Spleen (tissue), 7 donors: ENCODE measurements at regions not wholly inside any gene's neighbourhood (a gene's known extent, or its start where the extent isn't known, plus 50 kb on each side); places are given as distances from the start of the nearest gene placed in this dataset.

Experiments
- POLR2AphosphoS5 ChIP-seq, 3 donors: sonication (generic); formaldehyde crosslinking; IDR thresholded peaks; one replicate each; pipeline ENCODE4 v1.5.1; 2017; ENCODE audit warnings: antibody characterized with exemption in 3 of 3
- TF ChIP-seq, protein P1 (sequence below), 11 experiments: fragments of 200-600 bp in 7 of 11; fragments of 450-650 bp in 4 of 11; sonication (generic) in 4 of 11; IDR thresholded peaks in 8 of 11; conservative IDR thresholded peaks in 3 of 11; 1 replicate in 7 of 11; 2 replicates in 4 of 11; pipeline versions ENCODE4 v1.4.0 to v1.8.0; 2016 to 2021; ENCODE audit warnings: antibody characterized with exemption in 11 of 11, inconsistent platforms in 4 of 11, mild to moderate bottlenecking in 1 of 11
- donor health status: DM: no; HTN: no; CAD: no; lungs with moderate emphysema.
- donor health status: DM: no; HTN: no; CAD: no.
- donor health status: DM: no; HTN: no; CAD: no.

DNA sequence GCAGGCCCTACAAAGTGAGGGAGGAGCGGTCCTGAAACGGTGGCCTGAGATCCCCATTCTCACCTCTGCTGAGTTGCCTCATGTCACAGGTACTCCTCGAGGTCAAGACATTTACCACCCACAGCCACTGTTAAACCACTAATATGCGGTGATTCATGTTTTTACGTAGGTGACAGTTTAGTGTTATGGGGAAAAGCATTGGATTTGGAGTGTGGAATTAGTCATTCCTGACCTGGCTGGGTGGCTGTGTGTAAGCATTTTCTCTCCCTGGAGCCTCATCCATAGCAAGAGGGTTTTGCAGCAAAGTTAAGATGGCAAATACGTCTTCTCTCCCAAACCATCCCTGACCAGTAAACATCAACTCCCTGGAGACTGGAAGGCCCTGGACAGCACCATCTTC, 57.8 kb upstream of the KCNJ6 start:
- TF ChIP-seq, protein P1, sequence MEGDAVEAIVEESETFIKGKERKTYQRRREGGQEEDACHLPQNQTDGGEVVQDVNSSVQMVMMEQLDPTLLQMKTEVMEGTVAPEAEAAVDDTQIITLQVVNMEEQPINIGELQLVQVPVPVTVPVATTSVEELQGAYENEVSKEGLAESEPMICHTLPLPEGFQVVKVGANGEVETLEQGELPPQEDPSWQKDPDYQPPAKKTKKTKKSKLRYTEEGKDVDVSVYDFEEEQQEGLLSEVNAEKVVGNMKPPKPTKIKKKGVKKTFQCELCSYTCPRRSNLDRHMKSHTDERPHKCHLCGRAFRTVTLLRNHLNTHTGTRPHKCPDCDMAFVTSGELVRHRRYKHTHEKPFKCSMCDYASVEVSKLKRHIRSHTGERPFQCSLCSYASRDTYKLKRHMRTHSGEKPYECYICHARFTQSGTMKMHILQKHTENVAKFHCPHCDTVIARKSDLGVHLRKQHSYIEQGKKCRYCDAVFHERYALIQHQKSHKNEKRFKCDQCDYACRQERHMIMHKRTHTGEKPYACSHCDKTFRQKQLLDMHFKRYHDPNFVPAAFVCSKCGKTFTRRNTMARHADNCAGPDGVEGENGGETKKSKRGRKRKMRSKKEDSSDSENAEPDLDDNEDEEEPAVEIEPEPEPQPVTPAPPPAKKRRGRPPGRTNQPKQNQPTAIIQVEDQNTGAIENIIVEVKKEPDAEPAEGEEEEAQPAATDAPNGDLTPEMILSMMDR (IDR thresholded peaks at IDR 0.05 in 8 of 11, conservative IDR thresholded peaks at IDR 0.05 in 3 of 11): no peak
- TF ChIP-seq POLR2AphosphoS5 (IDR thresholded peaks at IDR 0.05): no peak
